H9 (cell line): ENCODE measurements at regions not wholly inside any gene's neighbourhood (a gene's known extent, or its start where the extent isn't known, plus 50 kb on each side); places are given as distances from the start of the nearest gene placed in this dataset.

ENCODE experiments used
- DNase-seq: peaks from one replicate; pipeline ENCODE4 v3.0.0-alpha.2; 2017
- H2AFZ ChIP-seq: one replicate; pipeline ENCODE4 v1.6.1; 2013; ENCODE audit warnings: mild to moderate bottlenecking, low read length, control low read depth, moderate library complexity
- H2AK5ac ChIP-seq: 2 replicates; pipeline ENCODE4 v1.6.1; 2013; ENCODE audit warnings: low read length, control low read depth, mixed read lengths; ENCODE audit not compliant: insufficient read length
- H2BK120ac ChIP-seq: one replicate; pipeline ENCODE4 v1.6.1; 2013; ENCODE audit warnings: low read depth, mild to moderate bottlenecking, low read length, control low read depth, inconsistent platforms; ENCODE audit not compliant: poor library complexity, severe bottlenecking
- H2BK12ac ChIP-seq: 2 replicates; pipeline ENCODE4 v1.6.1; 2013; ENCODE audit warnings: low read length, control low read depth, mixed read lengths, low read depth; ENCODE audit not compliant: insufficient read length
- H2BK15ac ChIP-seq: 2 replicates; pipeline ENCODE4 v1.6.1; 2013; ENCODE audit warnings: low read depth, low read length, control low read depth
- H2BK20ac ChIP-seq: one replicate; pipeline ENCODE4 v1.6.1; 2013; ENCODE audit warnings: low read depth, mild to moderate bottlenecking, low read length, control low read depth, inconsistent platforms; ENCODE audit not compliant: poor library complexity, severe bottlenecking
- H2BK5ac ChIP-seq: 2 replicates; pipeline ENCODE4 v1.6.1; 2013; ENCODE audit warnings: low read length, control low read depth, mixed read lengths; ENCODE audit not compliant: insufficient read length
- H3K14ac ChIP-seq: 2 replicates; pipeline ENCODE4 v1.6.1; 2013; ENCODE audit warnings: low read length, control low read depth; ENCODE audit not compliant: insufficient read depth
- H3K18ac ChIP-seq: 2 replicates; pipeline ENCODE4 v1.6.1; 2013; ENCODE audit warnings: low read depth, mild to moderate bottlenecking, mixed read lengths, low read length, control low read depth; ENCODE audit not compliant: insufficient read length
- H3K23ac ChIP-seq: 2 replicates; pipeline ENCODE4 v1.6.1; 2013; ENCODE audit warnings: low read length, control low read depth, mixed read lengths, low read depth; ENCODE audit not compliant: insufficient read length
- H3K23me2 ChIP-seq: 2 replicates; pipeline ENCODE4 v1.6.1; 2013; ENCODE audit warnings: low read depth, mild to moderate bottlenecking, mixed read lengths, low read length, control low read depth; ENCODE audit not compliant: insufficient read length, poor library complexity, severe bottlenecking
- H3K27ac ChIP-seq: 2 replicates; pipeline ENCODE4 v1.5.1; 2013; ENCODE audit warnings: low read length, control low read depth, mixed read lengths, low read depth; ENCODE audit not compliant: insufficient read length
- H3K27me3 ChIP-seq: 2 replicates; pipeline ENCODE4 v1.6.1; 2013; ENCODE audit warnings: low read length, control low read depth, inconsistent platforms; ENCODE audit not compliant: insufficient read depth
- H3K4ac ChIP-seq: 2 replicates; pipeline ENCODE4 v1.6.1; 2013; ENCODE audit warnings: low read depth, mild to moderate bottlenecking, control low read depth, inconsistent platforms, low read length, moderate library complexity
- H3K4me1 ChIP-seq: 2 replicates; pipeline ENCODE4 v1.6.1; 2013; ENCODE audit warnings: low read length, control low read depth, inconsistent platforms; ENCODE audit not compliant: insufficient read depth
- H3K4me2 ChIP-seq: 2 replicates; pipeline ENCODE4 v1.6.1; 2013; ENCODE audit warnings: low read length, control low read depth, mixed read lengths; ENCODE audit not compliant: insufficient read length, insufficient read depth
- H3K56ac ChIP-seq: 2 replicates; pipeline ENCODE4 v1.6.1; 2013; ENCODE audit warnings: low read depth, mild to moderate bottlenecking, mixed read lengths, low read length, control low read depth; ENCODE audit not compliant: insufficient read length
- H3K79me1 ChIP-seq: 2 replicates; pipeline ENCODE4 v1.6.1; 2013; ENCODE audit warnings: low read depth, mild to moderate bottlenecking, moderate library complexity, low read length, control low read depth, inconsistent platforms; ENCODE audit not compliant: insufficient read depth, poor library complexity, severe bottlenecking
- H3K79me2 ChIP-seq: 2 replicates; pipeline ENCODE4 v1.6.1; 2013; ENCODE audit warnings: low read length, control low read depth, inconsistent platforms; ENCODE audit not compliant: insufficient read depth
- H3K9ac ChIP-seq: 2 replicates; pipeline ENCODE4 v1.6.1; 2013; ENCODE audit warnings: low read length, control low read depth, mixed read lengths; ENCODE audit not compliant: insufficient read length; ENCODE audit errors: extremely low read depth
- H3K9me3 ChIP-seq: one replicate; pipeline ENCODE4 v1.6.1; 2013; ENCODE audit warnings: low read depth, low read length, inconsistent platforms; ENCODE audit not compliant: control insufficient read depth
- H3T11ph ChIP-seq: one replicate; pipeline ENCODE4 v1.6.1; 2013; ENCODE audit warnings: mild to moderate bottlenecking, low read length, control low read depth, inconsistent platforms
- H4K20me1 ChIP-seq: one replicate; pipeline ENCODE4 v1.6.1; 2013; ENCODE audit not compliant: control insufficient read depth, insufficient read length, insufficient read depth
- H4K5ac ChIP-seq: 2 replicates; pipeline ENCODE4 v1.6.1; 2013; ENCODE audit warnings: low read depth, mild to moderate bottlenecking, mixed read lengths, low read length, control low read depth; ENCODE audit not compliant: insufficient read length
- H4K8ac ChIP-seq: replicated peaks from 2 replicates; pipeline ENCODE4 v1.6.1; 2013; ENCODE audit warnings: low read length, control low read depth, mixed read lengths, low read depth; ENCODE audit not compliant: insufficient read length
- H4K91ac ChIP-seq: 2 replicates; pipeline ENCODE4 v1.6.1; 2013; ENCODE audit warnings: low read depth, mild to moderate bottlenecking, moderate library complexity, mixed read lengths, low read length, control low read depth; ENCODE audit not compliant: insufficient read length
- H3K27ac Mint-ChIP-seq, 3 experiments: 2 replicates in 2 of 3; 3 replicates in 1 of 3; pipeline ENCODE4 v1.8.0; 2020 to 2021; ENCODE audit warnings: mixed read lengths in 3 of 3, mild to moderate bottlenecking in 1 of 3, moderate library complexity in 1 of 3
- H3K27me3 Mint-ChIP-seq: 2 replicates; pipeline ENCODE4 v1.8.0; 2021; ENCODE audit warnings: low read depth, mild to moderate bottlenecking, moderate library complexity, mixed read lengths
- H3K36me3 Mint-ChIP-seq, 3 experiments: 2 replicates in 2 of 3; 3 replicates in 1 of 3; pipeline ENCODE4 v1.8.0; 2020 to 2021; ENCODE audit warnings: low read depth in 3 of 3, mixed read lengths in 3 of 3; ENCODE audit not compliant: insufficient read depth in 1 of 3
- H3K4me1 Mint-ChIP-seq, 2 experiments: 2 replicates each; pipeline ENCODE4 v1.8.0; 2020; ENCODE audit warnings: mixed read lengths in 2 of 2
- H3K4me3 Mint-ChIP-seq, 2 experiments: 2 replicates in 1 of 2; 3 replicates in 1 of 2; pipeline ENCODE4 v1.8.0; 2020 to 2021; ENCODE audit warnings: mild to moderate bottlenecking in 2 of 2, mixed read lengths in 2 of 2, moderate library complexity in 1 of 2
- H3K9me3 Mint-ChIP-seq, 2 experiments: 2 replicates in 1 of 2; 3 replicates in 1 of 2; pipeline ENCODE4 v1.8.0; 2020; ENCODE audit warnings: mild to moderate bottlenecking in 2 of 2, mixed read lengths in 2 of 2, moderate library complexity in 1 of 2
- CTCF ChIP-seq: fragments of 200-600 bp; sonication (generic); conservative IDR thresholded peaks from 3 replicates; pipeline ENCODE4 v1.8.0; 2021; ENCODE audit warnings: antibody characterized with exemption, mild to moderate bottlenecking
- WGBS: extraction: QIAGEN DNeasy Blood & Tissue Kit; methylation state at CpG from one replicate; pipeline ENCODE4 v1.1.7; 2013; ENCODE audit warnings: missing lambda C conversion rate, low lambda C conversion rate, mixed read lengths; ENCODE audit not compliant: insufficient read length; ENCODE audit errors: extremely low coverage; 5-methylcytosine and 5-hydroxymethylcytosine counted together

GRCh38 chr2:45223531-45223930 lies 214.3 kb upstream of the SIX2 start:
- H3K56ac ChIP-seq: no peak overlapping the region
- no peak overlapping the region for H4K91ac ChIP-seq
- no peak overlapping the region for H3K18ac ChIP-seq
- no peak overlapping the region for H2BK12ac ChIP-seq
- H2AFZ ChIP-seq: no peak overlapping the region
- Mint-ChIP-seq H3K4me1 (peaks cover 20 to 23% of the 10 kb centered on the region in 2 experiments), H3K36me3 (peaks cover 0 to 6% (median 0%) of the 10 kb centered on the region in 3 experiments; a peak in 1 of 7 replicates), H3K27ac (no peak overlapping the region), H3K27me3 (peaks cover 4% of the 10 kb centered on the region), H3K9me3 (peaks cover 0 to 7% of the 10 kb centered on the region in 2 experiments; a peak in 3 of 5 replicates), H3K4me3 (no peak overlapping the region)
- no peaks in the 10 kb centered on the region for H3K9me3 ChIP-seq
- H2BK15ac ChIP-seq: no peak overlapping the region
- no peak overlapping the region for H4K8ac ChIP-seq
- H3T11ph ChIP-seq: no peak overlapping the region
- H3K27ac ChIP-seq: no peak overlapping the region
- no peaks in the 10 kb centered on the region for H4K20me1 ChIP-seq
- WGBS: no CpG with 5 or more reads among the region's 8 CpGs
- no peak for TF ChIP-seq CTCF
- no peak overlapping the region for H2BK120ac ChIP-seq
- no peak overlapping the region for H2BK5ac ChIP-seq
- no peak overlapping the region for H4K5ac ChIP-seq
- H3K4ac ChIP-seq: no peak overlapping the region
- H3K4me1 ChIP-seq: no peaks in the 10 kb centered on the region
- H3K14ac ChIP-seq: no peak overlapping the region
- H3K4me2 ChIP-seq: no peak overlapping the region
- H3K23me2 ChIP-seq: no peaks in the 10 kb centered on the region
- no peaks in the 10 kb centered on the region for H3K79me1 ChIP-seq
- H3K79me2 ChIP-seq: no peaks in the 10 kb centered on the region
- no peak overlapping the region for H2AK5ac ChIP-seq
- H3K9ac ChIP-seq: no peak overlapping the region
- H3K27me3 ChIP-seq: no peaks in the 10 kb centered on the region
- DNase-seq: no peak
- no peak overlapping the region for H2BK20ac ChIP-seq
- no peak overlapping the region for H3K23ac ChIP-seq
